ENCODE measurements at regions not wholly inside any gene's neighbourhood (a gene's known extent, or its start where the extent isn't known, plus 50 kb on each side); places are given as distances from the start of the nearest gene placed in this dataset.

GRCh38 chr4:23958749-23959148 is 68.9 kb upstream of the PPARGC1A start:
- no peak for DNase-seq (ENCODE audit: low spot score)
- no peak overlapping the region for H3K27ac Mint-ChIP-seq
- CTCF ChIA-PET: no interaction called here
- no peaks in the 10 kb centered on the region for H3K27me3 Mint-ChIP-seq (ENCODE audit: low read depth)
- POLR2A ChIA-PET: no interaction called here
- H3K4me1 Mint-ChIP-seq: peaks cover 9% of the 10 kb centered on the region
- no peak overlapping the region for H3K4me3 Mint-ChIP-seq
- H3K36me3 Mint-ChIP-seq: peaks cover 3% of the 10 kb centered on the region; the same call in 1 of the 2 replicates
- no peak for TF ChIP-seq E2F4 (CRISPR knock-in tag; IDR thresholded peaks at IDR 0.05; ENCODE audit: borderline replicate concordance, low read depth)
- no peak for TF ChIP-seq FOXK1 (CRISPR knock-in tag; IDR thresholded peaks at IDR 0.05)
- no peak for TF ChIP-seq ERG (CRISPR knock-in tag; IDR thresholded peaks at IDR 0.05)
- TF ChIP-seq TCF7 (CRISPR knock-in tag; IDR thresholded peaks at IDR 0.05; ENCODE audit: low read depth): no peak
- no peak for TF ChIP-seq MXD4 (CRISPR knock-in tag; IDR thresholded peaks at IDR 0.05; ENCODE audit: borderline replicate concordance)
- TF ChIP-seq ATF1 (CRISPR knock-in tag; IDR thresholded peaks at IDR 0.05): no peak
- no peak for TF ChIP-seq ARID4B (CRISPR knock-in tag; IDR thresholded peaks at IDR 0.05; ENCODE audit: borderline replicate concordance)
- no peak for TF ChIP-seq ATF6 (CRISPR knock-in tag; IDR thresholded peaks at IDR 0.05)
- no peak for ATAC-seq
- H3K9me3 Mint-ChIP-seq: peaks cover 15% of the 10 kb centered on the region

- no peak for TF ChIP-seq OVOL2 (CRISPR knock-in tag; IDR thresholded peaks at IDR 0.05; ENCODE audit: borderline replicate concordance)
- TF ChIP-seq USF2 (CRISPR knock-in tag; IDR thresholded peaks at IDR 0.05): no peak
- TF ChIP-seq GABPB1 (CRISPR knock-in tag; IDR thresholded peaks at IDR 0.05): no peak
- no peak for TF ChIP-seq SOX15 (CRISPR knock-in tag; IDR thresholded peaks at IDR 0.05)
- no peak for TF ChIP-seq NR3C1 (CRISPR knock-in tag; conservative IDR thresholded peaks at IDR 0.05; ENCODE audit: low read depth)
- TF ChIP-seq ZSCAN18 (CRISPR knock-in tag; IDR thresholded peaks at IDR 0.05): no peak
- no peak for TF ChIP-seq GTF2I (CRISPR knock-in tag; conservative IDR thresholded peaks at IDR 0.05)
- no peak for TF ChIP-seq TEAD1 (CRISPR knock-in tag; IDR thresholded peaks at IDR 0.05)
- TF ChIP-seq NFATC4 (CRISPR knock-in tag; IDR thresholded peaks at IDR 0.05): no peak
- TF ChIP-seq PRDM15 (CRISPR knock-in tag; IDR thresholded peaks at IDR 0.05): no peak
- Mint-ChIP-seq H3K27me3 (ENCODE audit: low read depth) (no peaks in the 10 kb centered on the region), H3K27ac (no peak overlapping the region), H3K4me1 (peaks cover 6% of the 10 kb centered on the region), H3K4me3 (no peak overlapping the region), H3K36me3 (peaks cover 3% of the 10 kb centered on the region; the same call in 1 of the 2 replicates), H3K9me3 (peaks cover 10% of the 10 kb centered on the region)
- CTCF ChIA-PET: interaction anchor here (1.8 kb wide), 1 partner anchor 25 kb away, joined by 5 read pairs; no protein-coding TSS in a partner anchor
- POLR2A ChIA-PET: no interaction called here
- DNase-seq (ENCODE audit: low spot score) (no peak), ATAC-seq (no peak)
These were observed 67.6 kb upstream of the PPARGC1A start for GRCh38 chr4:23957465-23957864.
